GM18508 (cell line): ENCODE measurements at regions not wholly inside any gene's neighbourhood (a gene's known extent, or its start where the extent isn't known, plus 50 kb on each side); places are given as distances from the start of the nearest gene placed in this dataset.
"Not testable (repeated sequence)": the region's sequence is repeated elsewhere in the genome, so short reads cannot be mapped to it uniquely, and the experiment has no call there.

ENCODE experiments used
- ATAC-seq: cut with Tn5 transposase; IDR thresholded peaks from one replicate; pipeline ENCODE4 v1.9.1; 2021; ENCODE audit warnings: moderate number of reproducible peaks; ENCODE audit not compliant: insufficient read depth, unreplicated experiment

DNA sequence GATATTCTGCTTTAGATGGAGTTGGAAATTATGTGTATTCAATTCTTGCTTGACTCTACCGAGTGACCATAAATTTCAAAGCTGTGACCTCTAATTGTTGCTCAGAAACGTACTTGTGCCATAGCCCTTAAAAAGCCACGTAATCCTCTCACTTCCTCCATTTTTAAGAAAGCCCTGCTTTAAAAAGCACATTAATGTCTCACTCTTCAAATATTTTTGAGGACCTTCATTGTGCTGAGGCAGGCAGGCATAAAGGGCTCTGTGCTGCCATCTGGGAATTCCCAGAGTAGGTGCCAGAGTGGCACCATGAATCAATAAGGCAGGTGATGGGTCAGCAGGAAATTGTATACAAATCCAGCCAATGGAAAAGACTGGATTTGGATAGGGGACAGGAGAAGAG lies 97.7 kb upstream of the FAM204A start:
- ATAC-seq: no peak

DNA sequence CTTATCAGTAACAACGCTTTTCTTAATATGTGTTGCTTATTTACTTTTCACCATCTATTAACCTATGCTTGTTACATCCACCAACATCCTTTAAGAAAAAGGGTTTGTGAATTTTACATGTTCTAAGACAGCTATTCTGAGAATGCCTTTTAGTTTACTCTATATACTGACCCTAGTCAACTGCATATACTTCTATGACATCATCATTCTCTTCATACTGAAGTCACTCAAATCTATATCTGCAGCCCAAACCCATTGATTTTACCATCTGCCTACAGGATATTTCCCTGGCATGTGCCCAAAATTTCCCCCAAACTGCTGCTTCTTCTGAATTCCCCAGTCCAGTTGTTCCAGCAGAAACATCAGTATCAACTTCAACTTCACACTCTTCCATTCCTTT lies 94.6 kb upstream of the FAM204A start:
- no peak for ATAC-seq

GRCh38 chr10:118430190-118430589 lies 88.1 kb upstream of the FAM204A start:
- ATAC-seq: no peak

GRCh38 chr10:118423800-118424442 lies 81.8 kb upstream of the FAM204A start:
- ATAC-seq: no peak

- ATAC-seq: no peak
Observed at GRCh38 chr10:118422241-118422640, 80.1 kb upstream of the FAM204A start.

- not testable (repeated sequence) for ATAC-seq
Observed at GRCh38 chr10:118420049-118420448, 77.9 kb upstream of the FAM204A start.

- ATAC-seq: no peak
Observed at GRCh38 chr10:118412932-118413331, 70.8 kb upstream of the FAM204A start.

GRCh38 chr10:118412132-118412760 lies 70.1 kb upstream of the FAM204A start:
- ATAC-seq: no peak

- no peak for ATAC-seq
Observed at GRCh38 chr10:118409295-118409694, 67.2 kb upstream of the FAM204A start.

DNA sequence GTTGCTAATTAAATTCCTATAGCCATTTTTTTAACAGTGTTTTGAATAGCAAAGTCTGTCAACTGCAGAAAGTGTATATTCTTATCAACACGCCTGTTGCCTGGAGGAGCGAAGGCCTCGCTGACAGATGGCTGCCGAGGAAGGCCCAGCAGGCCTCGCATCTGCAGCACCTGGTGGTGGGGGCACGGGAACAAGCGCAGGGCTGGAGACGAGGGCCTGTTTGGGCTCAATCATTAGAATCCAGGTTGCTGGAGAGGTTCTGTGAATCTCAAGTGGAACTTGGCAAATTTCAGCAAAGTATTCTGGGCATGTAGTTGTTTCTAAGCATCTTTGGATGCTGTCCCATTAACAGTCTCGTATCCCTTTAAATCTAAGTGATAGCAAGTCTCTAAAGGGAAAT lies 66.1 kb upstream of the FAM204A start:
- no peak for ATAC-seq

- ATAC-seq: no peak
Observed at GRCh38 chr10:118407777-118408176, 65.7 kb upstream of the FAM204A start.

DNA sequence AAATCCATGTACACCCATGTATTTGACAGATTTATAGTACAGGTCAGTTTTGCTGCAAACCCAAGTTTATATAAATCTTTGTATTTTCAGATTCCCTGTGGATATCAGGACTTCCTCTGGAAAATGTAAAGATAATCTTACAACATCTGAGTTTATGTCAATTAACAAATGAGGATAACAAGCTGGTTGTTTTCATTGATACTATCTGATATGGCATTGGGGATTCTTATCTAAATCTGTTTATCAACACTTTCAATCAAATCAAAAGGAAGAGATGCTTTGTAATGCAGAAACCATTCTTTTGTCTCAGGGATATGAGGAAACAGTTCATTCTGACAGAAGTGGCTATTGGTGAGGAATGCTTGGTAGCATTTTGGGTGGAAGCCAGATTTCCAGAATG lies 64.9 kb upstream of the FAM204A start:
- no peak for ATAC-seq

GRCh38 chr10:118405928-118406327 lies 63.8 kb upstream of the FAM204A start:
- no peak for ATAC-seq

GRCh38 chr10:118403967-118404366 lies 61.8 kb upstream of the FAM204A start:
- no peak for ATAC-seq

- ATAC-seq: no peak
Observed at GRCh38 chr10:118401708-118402193, 59.6 kb upstream of the FAM204A start.

DNA sequence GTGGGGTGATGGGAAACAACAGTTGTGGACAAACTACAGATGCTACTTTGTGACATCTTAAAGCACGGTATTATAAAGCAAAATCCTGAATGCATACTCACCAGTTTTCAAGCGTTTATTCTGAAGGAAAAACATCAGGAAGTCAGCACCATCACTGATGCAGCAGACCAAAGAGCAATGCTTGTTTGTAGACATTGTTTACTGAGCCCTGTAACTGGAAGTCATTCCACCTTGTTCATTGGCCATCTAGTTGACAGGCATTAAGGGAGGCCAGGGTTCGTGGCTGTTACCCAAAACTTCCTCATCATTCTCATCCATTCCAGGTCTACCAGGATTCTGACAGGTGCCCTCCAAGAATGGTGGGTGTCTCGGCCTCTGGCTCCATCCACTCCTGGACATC lies 55.3 kb upstream of the FAM204A start:
- no peak for ATAC-seq

DNA sequence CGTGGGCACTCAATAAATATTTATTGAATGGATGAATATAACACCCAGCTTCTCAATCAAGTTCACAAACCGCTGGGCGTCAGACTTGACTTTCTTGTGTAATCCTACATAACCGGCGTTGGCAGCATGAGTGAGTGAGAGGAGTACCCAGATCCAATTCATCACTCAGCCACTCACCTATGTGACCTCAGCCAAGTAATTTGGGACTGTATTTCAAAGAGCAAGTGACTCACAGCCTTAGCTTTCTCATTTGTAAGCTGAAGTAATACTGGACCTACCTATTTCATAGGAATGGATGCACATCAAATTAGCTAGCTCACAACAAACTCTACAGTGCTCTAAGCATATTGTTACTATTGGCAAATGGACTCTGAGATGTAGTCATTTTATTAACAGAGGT lies 53.8 kb upstream of the FAM204A start:
- no peak for ATAC-seq

- ATAC-seq: no peak
Observed at GRCh38 chr10:118394301-118395200, 52.4 kb upstream of the FAM204A start.

DNA sequence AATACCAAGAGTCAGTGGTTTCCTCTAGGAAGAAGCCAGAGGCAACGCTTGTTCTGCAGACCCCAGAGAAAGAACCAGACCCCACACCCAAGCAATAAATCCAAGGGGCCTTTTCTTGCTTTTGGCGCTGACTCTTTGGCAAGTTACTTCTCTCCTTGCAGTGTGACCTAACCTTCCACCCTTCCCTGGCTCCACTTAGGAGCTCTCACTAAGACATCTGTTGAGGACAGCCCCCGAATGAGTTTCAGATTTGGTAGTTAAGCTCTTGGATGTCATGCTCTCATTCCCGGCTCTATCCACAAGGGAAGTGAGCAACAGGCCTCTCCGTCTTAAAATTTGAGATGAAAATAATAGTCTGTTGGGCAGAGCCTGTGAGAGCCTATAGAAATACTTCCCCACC lies 50.6 kb upstream of the FAM204A start:
- ATAC-seq: no peak
